ENCODE measurements at regions not wholly inside any gene's neighbourhood (a gene's known extent, or its start where the extent isn't known, plus 50 kb on each side); places are given as distances from the start of the nearest gene placed in this dataset.

GRCh38 chr9:71249729-71250317 is 128.4 kb upstream of the TRPM3 start:
- no peak for TF ChIP-seq TAF1 (IDR thresholded peaks at IDR 0.05; ENCODE audit: low read depth)
- TF ChIP-seq FOXM1 (IDR thresholded peaks at IDR 0.05; ENCODE audit: borderline replicate concordance, low read depth): no peak
- no peak for TF ChIP-seq TEAD4 (IDR thresholded peaks at IDR 0.05)
- TF ChIP-seq EGR1 (IDR thresholded peaks at IDR 0.05): no peak

All from Ishikawa (cell line).